HepG2 (cell line): ENCODE measurements at regions not wholly inside any gene's neighbourhood (a gene's known extent, or its start where the extent isn't known, plus 50 kb on each side); places are given as distances from the start of the nearest gene placed in this dataset.

Experiments used
- CBX2 ChIP-seq, 2 experiments: fragments of 200-600 bp in 1 of 2; sonication (generic); formaldehyde crosslinking in 1 of 2; IDR thresholded peaks; 2 replicates each; pipeline versions ENCODE4 v1.7.0 to v1.8.1; 2018 to 2022; ENCODE audit warnings: low read depth in 2 of 2, low read length in 1 of 2, mild to moderate bottlenecking in 1 of 2, missing genetic modification reagents in 1 of 2
- EP300 ChIP-seq, 3 experiments: sonication (generic) in 1 of 3; formaldehyde crosslinking in 1 of 3; IDR thresholded peaks; 2 replicates each; pipeline versions ENCODE4 v1.5.1 to v1.6.1; 2011 to 2020; ENCODE audit warnings: low read depth in 2 of 3, low read length in 2 of 3, borderline replicate concordance in 1 of 3, improper control_type of control experiment in 1 of 3, mild to moderate bottlenecking in 1 of 3, missing genetic modification reagents in 1 of 3, moderate library complexity in 1 of 3
- ESRRA ChIP-seq: sonication (generic); formaldehyde crosslinking; IDR thresholded peaks from 2 replicates; pipeline ENCODE4 v1.5.1; 2020; ENCODE audit warnings: mild to moderate bottlenecking, low read depth, missing genetic modification reagents
- MYNN ChIP-seq: sonication (generic); formaldehyde crosslinking; IDR thresholded peaks from 2 replicates; pipeline ENCODE4 v1.4.0; 2020; ENCODE audit warnings: mild to moderate bottlenecking, low read depth, missing genetic modification reagents
- TEF ChIP-seq: sonication (generic); formaldehyde crosslinking; IDR thresholded peaks from 2 replicates; pipeline ENCODE4 v1.5.0; 2020; ENCODE audit warnings: missing genetic modification reagents

- TF ChIP-seq TEF (CRISPR knock-in tag), result no peak
- TF ChIP-seq EP300 (IDR thresholded peaks at IDR 0.05; ENCODE audit: low read depth in 2 of 2, low read length in 2 of 2), result no peak
- no peak for TF ChIP-seq EP300 (CRISPR knock-in tag; IDR thresholded peaks at IDR 0.05; ENCODE audit: borderline replicate concordance)
- no peak for TF ChIP-seq CBX2 (IDR thresholded peaks at IDR 0.05; ENCODE audit: low read depth, low read length)
- TF ChIP-seq CBX2 (CRISPR knock-in tag; IDR thresholded peaks at IDR 0.05; ENCODE audit: low read depth), result no peak
- no peak for TF ChIP-seq ESRRA (CRISPR knock-in tag)
- no peak for TF ChIP-seq MYNN (CRISPR knock-in tag)
Measured at GRCh38 chr5:159827861-159828260, 88.4 kb upstream of the ADRA1B start.
